ENCODE measurements at regions not wholly inside any gene's neighbourhood (a gene's known extent, or its start where the extent isn't known, plus 50 kb on each side); places are given as distances from the start of the nearest gene placed in this dataset.

DNA sequence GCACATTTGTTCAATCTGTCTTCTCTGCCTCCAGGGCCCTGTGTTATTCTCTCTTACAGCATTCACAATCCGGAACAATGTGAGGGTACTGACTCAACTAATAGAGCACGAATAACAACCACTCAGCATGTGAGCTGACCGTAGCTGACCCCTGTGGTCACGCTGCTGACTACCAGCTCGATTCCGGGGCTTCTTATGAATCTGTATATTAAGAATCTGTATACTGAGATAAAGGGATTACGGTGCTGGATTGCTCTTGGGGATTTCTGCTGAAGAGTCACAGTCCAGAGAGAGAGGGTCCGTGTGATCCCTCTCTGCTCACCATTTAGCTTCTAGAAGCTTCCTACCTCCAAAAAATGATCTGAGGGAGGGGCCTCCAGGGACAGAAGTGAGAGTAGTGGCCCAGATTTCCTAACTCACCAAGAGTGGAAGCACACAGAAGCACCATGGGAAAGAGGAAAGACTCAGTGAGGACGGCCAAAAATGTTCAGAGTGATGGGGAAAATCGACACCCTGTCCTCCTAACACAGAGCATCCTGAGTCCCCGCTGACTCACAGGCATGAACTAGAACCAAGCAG is 156.2 kb downstream of the THBS2 start:
- Histone ChIP-seq H3K9me3 (no peaks in the 10 kb centered on the region), H3K27ac (no peak overlapping the region), H3K27me3 (peaks cover 0 to 6% of the 10 kb centered on the region in 2 donors), H3K36me3 (no peaks in the 10 kb centered on the region), H3K4me1 (no peaks in the 10 kb centered on the region), H3K4me3 (no peak overlapping the region)
- intact Hi-C loops (cut with DNase I): no loop called here
- DNase-seq (no peak), ATAC-seq (peak; percentile 40)
- TF ChIP-seq, protein P1, sequence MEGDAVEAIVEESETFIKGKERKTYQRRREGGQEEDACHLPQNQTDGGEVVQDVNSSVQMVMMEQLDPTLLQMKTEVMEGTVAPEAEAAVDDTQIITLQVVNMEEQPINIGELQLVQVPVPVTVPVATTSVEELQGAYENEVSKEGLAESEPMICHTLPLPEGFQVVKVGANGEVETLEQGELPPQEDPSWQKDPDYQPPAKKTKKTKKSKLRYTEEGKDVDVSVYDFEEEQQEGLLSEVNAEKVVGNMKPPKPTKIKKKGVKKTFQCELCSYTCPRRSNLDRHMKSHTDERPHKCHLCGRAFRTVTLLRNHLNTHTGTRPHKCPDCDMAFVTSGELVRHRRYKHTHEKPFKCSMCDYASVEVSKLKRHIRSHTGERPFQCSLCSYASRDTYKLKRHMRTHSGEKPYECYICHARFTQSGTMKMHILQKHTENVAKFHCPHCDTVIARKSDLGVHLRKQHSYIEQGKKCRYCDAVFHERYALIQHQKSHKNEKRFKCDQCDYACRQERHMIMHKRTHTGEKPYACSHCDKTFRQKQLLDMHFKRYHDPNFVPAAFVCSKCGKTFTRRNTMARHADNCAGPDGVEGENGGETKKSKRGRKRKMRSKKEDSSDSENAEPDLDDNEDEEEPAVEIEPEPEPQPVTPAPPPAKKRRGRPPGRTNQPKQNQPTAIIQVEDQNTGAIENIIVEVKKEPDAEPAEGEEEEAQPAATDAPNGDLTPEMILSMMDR (IDR thresholded peaks at IDR 0.05): no peak

DNA sequence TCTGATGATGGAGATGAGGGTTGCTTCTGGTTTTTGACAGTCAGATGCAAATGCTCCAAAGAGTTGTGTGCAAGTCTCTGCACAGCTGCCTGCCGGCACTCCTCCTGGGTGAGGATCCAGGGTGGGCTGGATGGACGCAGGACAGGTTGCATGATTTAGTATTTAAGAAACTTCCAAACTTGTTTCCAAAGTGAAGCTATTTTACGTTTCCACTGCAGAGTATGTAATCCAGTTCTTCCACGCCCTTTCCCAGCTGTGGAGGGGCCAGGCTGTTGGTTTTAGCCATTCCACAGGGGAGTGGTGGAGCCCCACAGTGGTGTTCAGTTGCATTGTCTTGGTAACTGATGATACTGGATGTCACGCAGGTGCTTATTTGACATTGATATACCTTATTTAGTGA is 157.3 kb downstream of the THBS2 start:
- no peak overlapping the region for H3K27ac ChIP-seq
- intact Hi-C loops (cut with DNase I): no loop called here
- peaks cover 0 to 3% of the 10 kb centered on the region in 2 donors for H3K9me3 ChIP-seq
- no peaks in the 10 kb centered on the region for H3K36me3 ChIP-seq
- peaks cover 0 to 6% of the 10 kb centered on the region in 2 donors for H3K27me3 ChIP-seq
- H3K4me3 ChIP-seq: no peak overlapping the region
- TF ChIP-seq, protein P1 (IDR thresholded peaks at IDR 0.05): no peak
- DNase-seq: no peak
- no peak for ATAC-seq
- no peaks in the 10 kb centered on the region for H3K4me1 ChIP-seq

DNA sequence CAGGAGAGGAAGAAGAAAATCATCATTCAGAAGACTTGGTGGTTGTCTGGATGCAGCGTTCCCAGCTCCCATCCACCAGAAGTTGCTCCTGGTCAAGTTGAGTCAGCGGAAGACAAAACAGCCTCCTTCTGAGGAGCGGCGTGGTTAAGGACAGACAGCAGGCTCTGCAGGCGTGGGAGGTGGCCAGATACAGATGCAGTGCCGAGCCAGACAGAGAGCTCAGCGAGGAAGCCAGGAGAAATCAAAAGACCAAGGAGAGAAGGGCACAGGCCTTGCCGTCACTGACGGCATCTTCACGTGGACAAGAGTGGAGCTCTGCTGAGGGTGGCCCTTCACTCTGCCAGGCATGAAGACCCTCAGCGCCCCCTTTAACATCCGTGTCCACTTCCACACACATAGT is 158.5 kb downstream of the THBS2 start:
- no peak overlapping the region for H3K27ac ChIP-seq
- intact Hi-C loops (cut with DNase I): no loop called here
- TF ChIP-seq, protein P1 (IDR thresholded peaks at IDR 0.05): no peak

DNA sequence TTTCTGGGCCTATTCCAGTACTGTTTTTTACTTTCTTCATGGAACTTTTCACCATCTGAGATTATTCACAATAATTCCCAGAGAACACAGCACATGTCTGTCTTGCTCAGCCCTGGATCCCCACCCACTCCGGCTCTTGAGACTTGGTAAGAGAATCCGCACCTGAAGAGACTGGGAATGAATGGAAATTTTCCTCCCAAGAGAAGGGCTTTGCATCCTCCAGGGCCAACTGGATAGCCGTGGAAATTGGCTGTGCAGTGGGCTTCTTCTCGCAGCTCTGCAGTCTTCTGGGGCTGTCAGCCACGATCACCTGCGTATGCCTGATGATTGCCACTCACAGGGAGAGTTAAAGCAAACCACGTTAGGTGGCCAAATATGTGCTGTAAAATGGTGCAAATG is 159.1 kb downstream of the THBS2 start:
- no peaks in the 10 kb centered on the region for H3K4me1 ChIP-seq
- peaks cover 0 to 21% of the 10 kb centered on the region in 2 donors for H3K9me3 ChIP-seq
- no peak overlapping the region for H3K27ac ChIP-seq
- TF ChIP-seq, protein P1 (IDR thresholded peaks at IDR 0.05): no peak
- no peaks in the 10 kb centered on the region for H3K36me3 ChIP-seq
- H3K4me3 ChIP-seq: no peak overlapping the region
- no peak for ATAC-seq
- no peak for DNase-seq
- peaks cover 0 to 6% of the 10 kb centered on the region in 2 donors for H3K27me3 ChIP-seq
- intact Hi-C loops (cut with DNase I): no loop called here

More for the DNA sequence above, 158.5 kb downstream of the THBS2 start:
- no peak for DNase-seq
- peaks cover 0 to 15% of the 10 kb centered on the region in 2 donors for H3K9me3 ChIP-seq
- no peak overlapping the region for H3K4me3 ChIP-seq
- H3K27me3 ChIP-seq: peaks cover 0 to 6% of the 10 kb centered on the region in 2 donors
- ATAC-seq: no peak
- H3K36me3 ChIP-seq: no peaks in the 10 kb centered on the region
- H3K4me1 ChIP-seq: no peaks in the 10 kb centered on the region

DNA sequence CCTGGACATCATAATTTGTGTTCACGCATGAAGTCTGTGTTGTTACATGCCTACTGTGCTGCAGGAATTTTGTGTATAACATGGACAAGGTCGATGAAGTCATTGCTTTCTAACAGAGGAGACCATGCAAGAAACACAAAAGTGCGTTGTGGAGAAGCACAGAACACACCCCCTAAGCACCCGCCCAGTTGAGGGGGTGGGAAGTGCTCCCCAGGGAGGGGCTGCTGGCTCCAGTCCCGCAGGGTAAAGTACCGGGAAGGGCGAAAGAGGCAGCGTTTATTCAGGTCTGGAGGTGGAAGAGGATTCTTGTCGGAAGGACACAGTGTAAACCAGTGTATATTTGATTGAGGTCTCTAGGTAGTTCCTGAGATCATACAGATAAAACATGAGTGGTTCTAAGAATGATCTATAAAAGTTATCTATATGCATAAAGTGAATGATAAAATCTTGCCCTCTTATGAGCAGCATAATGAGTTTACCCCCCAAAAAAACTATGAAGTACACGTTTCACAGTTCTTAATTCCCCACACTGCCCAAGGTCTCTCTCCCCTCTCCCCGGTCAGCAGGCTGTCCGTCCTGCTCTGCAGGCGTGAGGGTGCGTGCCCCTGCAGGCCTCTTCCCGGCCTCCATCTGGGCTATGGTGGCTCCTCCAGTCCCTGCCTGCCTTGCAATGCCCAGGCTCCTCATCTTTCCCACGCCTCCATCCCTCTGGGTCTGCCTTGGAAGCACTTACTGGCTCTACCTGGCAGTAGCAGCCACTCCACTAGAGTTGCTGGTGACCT is 159.7 kb downstream of the THBS2 start:
- no peak for ATAC-seq
- Histone ChIP-seq H3K9me3 (peaks cover 0 to 24% of the 10 kb centered on the region in 2 donors), H3K36me3 (no peaks in the 10 kb centered on the region), H3K4me1 (no peaks in the 10 kb centered on the region), H3K27me3 (peaks cover 0 to 6% of the 10 kb centered on the region in 2 donors), H3K4me3 (no peak overlapping the region), H3K27ac (no peak overlapping the region)
- TF ChIP-seq, protein P1 (IDR thresholded peaks at IDR 0.05): no peak
- no peak for DNase-seq
- intact Hi-C loops (cut with DNase I): no loop called here
